ENCODE measurements at regions not wholly inside any gene's neighbourhood (a gene's known extent, or its start where the extent isn't known, plus 50 kb on each side); places are given as distances from the start of the nearest gene placed in this dataset.

DNA sequence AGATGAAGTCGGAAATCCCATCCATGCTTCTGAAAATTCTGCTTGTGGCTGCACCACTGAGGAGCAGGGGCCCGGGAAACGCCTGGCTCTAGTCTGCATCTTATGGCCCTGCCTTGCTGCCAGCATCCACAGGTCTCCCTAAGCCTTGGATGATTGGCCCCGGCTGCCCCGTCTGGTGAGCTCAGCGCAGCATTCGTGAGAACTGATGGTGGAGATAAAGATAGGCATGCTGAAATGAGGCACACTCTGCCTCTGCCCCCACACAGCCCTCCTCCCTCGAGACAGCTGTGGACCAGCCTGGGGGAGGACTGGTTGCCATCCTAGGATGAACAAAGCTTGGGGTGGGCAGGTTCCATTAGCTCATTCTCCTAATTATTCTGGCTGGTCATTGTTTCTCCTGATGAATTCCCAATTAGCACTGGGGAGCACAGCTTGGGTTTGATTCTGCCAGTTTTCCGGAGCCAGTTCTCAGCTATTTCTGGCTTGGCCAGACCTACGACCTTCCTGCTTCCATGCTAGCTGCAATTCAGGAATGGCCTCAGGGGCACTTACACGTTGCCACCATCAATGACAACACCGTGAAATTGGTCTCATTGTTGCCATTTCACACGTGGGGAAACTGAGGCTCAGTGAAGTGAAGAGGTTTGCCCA is 62.8 kb upstream of the CPEB4 start:
- no peak for TF ChIP-seq TBP (CRISPR knock-in tag; IDR thresholded peaks at IDR 0.05)
- no peak for TF ChIP-seq KDM5A (IDR thresholded peaks at IDR 0.05; ENCODE audit: borderline replicate concordance, low read length)
- TF ChIP-seq ZNF788 (CRISPR knock-in tag; IDR thresholded peaks at IDR 0.05; ENCODE audit: borderline replicate concordance): no peak
- no peak for TF ChIP-seq ZNF225 (CRISPR knock-in tag; IDR thresholded peaks at IDR 0.05)
- TF ChIP-seq NONO (IDR thresholded peaks at IDR 0.05): no peak
- no peak for TF ChIP-seq NONO (CRISPR knock-in tag; conservative IDR thresholded peaks at IDR 0.05)

Data from HepG2 (cell line).